Mucosa of descending colon (tissue), 3 donors: ENCODE measurements at regions not wholly inside any gene's neighbourhood (a gene's known extent, or its start where the extent isn't known, plus 50 kb on each side); places are given as distances from the start of the nearest gene placed in this dataset.

ENCODE experiments used
- ATAC-seq: fragments of 200-7000 bp; cut with Tn5 transposase; one replicate; pipeline ENCODE4 v1.9.1; 2020; ENCODE audit warnings: mild to moderate bottlenecking, moderate library complexity
- DNase-seq, 3 donors: peaks; one replicate each; pipeline ENCODE4 v3.0.0-alpha.2; 2020
- H3K36me3 ChIP-seq: fragments of 200-600 bp; one replicate; pipeline ENCODE4 v1.8.0; 2021; ENCODE audit warnings: low read depth, mild to moderate bottlenecking
- H3K4me1 ChIP-seq: fragments of 200-600 bp; one replicate; pipeline ENCODE4 v1.8.0; 2021; ENCODE audit warnings: low read depth, mild to moderate bottlenecking
- H3K4me3 ChIP-seq: fragments of 200-600 bp; one replicate; pipeline ENCODE4 v1.8.0; 2021; ENCODE audit warnings: mild to moderate bottlenecking
- H3K9me3 ChIP-seq: fragments of 200-600 bp; one replicate; pipeline ENCODE4 v1.8.0; 2021; ENCODE audit warnings: mild to moderate bottlenecking
- CTCF ChIP-seq: fragments of 200-600 bp; IDR thresholded peaks from one replicate; pipeline ENCODE4 v1.8.0; 2022; ENCODE audit warnings: antibody characterized with exemption, mild to moderate bottlenecking
- intact Hi-C, 2 donors: fragments of 100-400 bp; cut with DNase I in 1 of 2; cut with micrococcal nuclease in 1 of 2; formaldehyde crosslinking; loops; one replicate each; pipeline versions ENCODE4 v1.11.0 to v1.11.1; 2022; cut with DNase I, micrococcal nuclease
- donor health status: DM: no; HTN: no; CAD: no; lungs with moderate emphysema.
- donor health status: DM: no; HTN: no; CAD: no.
- donor health status: DM: no; HTN: yes; CAD: no.

GRCh38 chr4:96356591-96357370 lies 516.9 kb downstream of the PDHA2 start:
- no peak overlapping the region for H3K4me3 ChIP-seq

GRCh38 chr4:96366632-96367031 lies 526.7 kb downstream of the PDHA2 start:
- H3K9me3 ChIP-seq, result peaks cover 4% of the 10 kb centered on the region
- ATAC-seq (no peak), DNase-seq (no peak)
- H3K4me1 ChIP-seq, result no peaks in the 10 kb centered on the region
- TF ChIP-seq CTCF, result no peak
- intact Hi-C loops, result no loop called here
- H3K36me3 ChIP-seq, result no peaks in the 10 kb centered on the region
- H3K4me3 ChIP-seq, result no peak overlapping the region

More at GRCh38 chr4:96356591-96357370, 516.9 kb downstream of the PDHA2 start:
- Histone ChIP-seq H3K4me1 (no peaks in the 10 kb centered on the region), H3K9me3 (no peaks in the 10 kb centered on the region), H3K36me3 (no peaks in the 10 kb centered on the region)
- intact Hi-C loops, result no loop called here
- TF ChIP-seq CTCF, result no peak
- ATAC-seq, result no peak
- DNase-seq, result no peak

GRCh38 chr4:96375367-96375766 lies 535.5 kb downstream of the PDHA2 start:
- intact Hi-C loops, result no loop called here
- H3K4me1 ChIP-seq, result no peaks in the 10 kb centered on the region
- H3K36me3 ChIP-seq, result no peaks in the 10 kb centered on the region
- peaks cover 4% of the 10 kb centered on the region for H3K9me3 ChIP-seq
- DNase-seq (no peak), ATAC-seq (peak; percentile 32)
- TF ChIP-seq CTCF, result no peak
- no peak overlapping the region for H3K4me3 ChIP-seq

- no peak overlapping the region for H3K4me3 ChIP-seq
- H3K4me1 ChIP-seq, result no peaks in the 10 kb centered on the region
- no peak for TF ChIP-seq CTCF
- no peaks in the 10 kb centered on the region for H3K9me3 ChIP-seq
- ATAC-seq, result no peak
- no peaks in the 10 kb centered on the region for H3K36me3 ChIP-seq
- DNase-seq, result no peak
- intact Hi-C loops, result no loop called here
Measured at GRCh38 chr4:96379524-96379923, 539.6 kb downstream of the PDHA2 start.

- no peak for ATAC-seq
- TF ChIP-seq CTCF, result no peak
- H3K4me3 ChIP-seq, result no peak overlapping the region
- intact Hi-C loops, result no loop called here
- no peaks in the 10 kb centered on the region for H3K36me3 ChIP-seq
- H3K4me1 ChIP-seq, result no peaks in the 10 kb centered on the region
- DNase-seq, result no peak
- no peaks in the 10 kb centered on the region for H3K9me3 ChIP-seq
Measured at GRCh38 chr4:96380106-96380505, 540.2 kb downstream of the PDHA2 start.
